ENCODE measurements at regions not wholly inside any gene's neighbourhood (a gene's known extent, or its start where the extent isn't known, plus 50 kb on each side); places are given as distances from the start of the nearest gene placed in this dataset.

- TF ChIP-seq CTCF (IDR thresholded peaks at IDR 0.05) (no peak), POLR2A (IDR thresholded peaks at IDR 0.05) (no peak)
Measured at GRCh38 chr18:60826346-60826745, 453.8 kb upstream of the MC4R start.

Data from body of pancreas (tissue), 4 donors.